Type B pancreatic cell (in vitro differentiated cells): ENCODE measurements at regions not wholly inside any gene's neighbourhood (a gene's known extent, or its start where the extent isn't known, plus 50 kb on each side); places are given as distances from the start of the nearest gene placed in this dataset.
A peak's percentile ranks its signal among the peaks of the same experiment; 100 is the strongest.

Source experiments
- DNase-seq: peaks from one replicate; pipeline ENCODE4 v3.0.0; 2021; ENCODE audit warnings: mixed read lengths; ENCODE audit not compliant: unreplicated experiment; ENCODE audit errors: extremely low spot score
- H3K27ac Mint-ChIP-seq: 2 replicates; pipeline ENCODE4 v1.8.0; 2021; ENCODE audit warnings: mild to moderate bottlenecking, mixed read lengths
- H3K27me3 Mint-ChIP-seq: 2 replicates; pipeline ENCODE4 v1.8.0; 2021; ENCODE audit warnings: mixed read lengths
- H3K36me3 Mint-ChIP-seq: 2 replicates; pipeline ENCODE4 v1.8.0; 2021; ENCODE audit warnings: mixed read lengths
- H3K4me1 Mint-ChIP-seq: one replicate; pipeline ENCODE4 v1.8.0; 2021; ENCODE audit warnings: mixed read lengths; ENCODE audit not compliant: unreplicated experiment
- H3K4me3 Mint-ChIP-seq: 2 replicates; pipeline ENCODE4 v1.8.0; 2021; ENCODE audit warnings: mild to moderate bottlenecking, mixed read lengths
- H3K9me3 Mint-ChIP-seq: 2 replicates; pipeline ENCODE4 v1.8.0; 2021; ENCODE audit warnings: mixed read lengths
- CTCF ChIP-seq: fragments of 200-600 bp; sonication (generic); conservative IDR thresholded peaks from 2 replicates; pipeline ENCODE4 v1.5.0; 2021; ENCODE audit warnings: antibody characterized with exemption, mild to moderate bottlenecking

- H3K9me3 Mint-ChIP-seq, result no peaks in the 10 kb centered on the region
- no peak overlapping the region for H3K27ac Mint-ChIP-seq
- H3K4me3 Mint-ChIP-seq, result no peak overlapping the region
- TF ChIP-seq CTCF, result no peak
- peaks cover 10% of the 10 kb centered on the region for H3K4me1 Mint-ChIP-seq
- no peaks in the 10 kb centered on the region for H3K36me3 Mint-ChIP-seq
- DNase-seq, result no peak
- H3K27me3 Mint-ChIP-seq, result peaks cover 7% of the 10 kb centered on the region
Observed at GRCh38 chr20:41696428-41696827, 78.3 kb upstream of the CHD6 start.

- no peak for DNase-seq
- H3K27me3 Mint-ChIP-seq, result peaks cover 7% of the 10 kb centered on the region
- H3K4me3 Mint-ChIP-seq, result no peak overlapping the region
- H3K4me1 Mint-ChIP-seq, result peaks cover 10% of the 10 kb centered on the region
- no peak overlapping the region for H3K27ac Mint-ChIP-seq
- no peak for TF ChIP-seq CTCF
- H3K36me3 Mint-ChIP-seq, result no peaks in the 10 kb centered on the region
- no peaks in the 10 kb centered on the region for H3K9me3 Mint-ChIP-seq
Observed at GRCh38 chr20:41694796-41695195, 76.6 kb upstream of the CHD6 start.

GRCh38 chr20:41693136-41693979 lies 75.2 kb upstream of the CHD6 start:
- H3K27me3 Mint-ChIP-seq, result peaks cover 7% of the 10 kb centered on the region
- no peaks in the 10 kb centered on the region for H3K36me3 Mint-ChIP-seq
- peaks cover 10% of the 10 kb centered on the region for H3K4me1 Mint-ChIP-seq
- DNase-seq, result peak; percentile 76
- peak; percentile 67 for TF ChIP-seq CTCF
- H3K27ac Mint-ChIP-seq, result peak overlapping the region; percentile 90
- no peaks in the 10 kb centered on the region for H3K9me3 Mint-ChIP-seq
- H3K4me3 Mint-ChIP-seq, result peak overlapping the region; percentile 93

- Mint-ChIP-seq H3K36me3 (no peaks in the 10 kb centered on the region), H3K27me3 (peaks cover 5% of the 10 kb centered on the region), H3K27ac (peak overlapping the region; percentile 90), H3K4me3 (peak overlapping the region; percentile 93), H3K9me3 (no peaks in the 10 kb centered on the region), H3K4me1 (peaks cover 8% of the 10 kb centered on the region)
- peak; percentile 82 for DNase-seq
- TF ChIP-seq CTCF, result no peak
Observed at GRCh38 chr20:41692479-41693135, 74.4 kb upstream of the CHD6 start.

GRCh38 chr20:41691443-41691842 lies 73.3 kb upstream of the CHD6 start:
- Mint-ChIP-seq H3K4me3 (peak overlapping the region; percentile 47), H3K36me3 (no peaks in the 10 kb centered on the region), H3K27ac (no peak overlapping the region), H3K27me3 (peaks cover 11% of the 10 kb centered on the region), H3K9me3 (no peaks in the 10 kb centered on the region), H3K4me1 (peaks cover 6% of the 10 kb centered on the region)
- no peak for TF ChIP-seq CTCF
- DNase-seq, result no peak
